Stomach (tissue), 8 donors: ENCODE measurements at regions not wholly inside any gene's neighbourhood (a gene's known extent, or its start where the extent isn't known, plus 50 kb on each side); places are given as distances from the start of the nearest gene placed in this dataset.

Experiments used
- DNase-seq, 2 donors: peaks; one replicate each; pipeline versions ENCODE4 v3.0.0 to v3.0.0-alpha.2; 2013 to 2019
- H3K27ac ChIP-seq, 5 donors: fragments of 200-600 bp in 4 of 5; sonication (generic) in 4 of 5; one replicate each; pipeline ENCODE4 v1.5.1; 2013 to 2019; ENCODE audit warnings: mild to moderate bottlenecking in 1 of 5, moderate library complexity in 1 of 5
- H3K27me3 ChIP-seq, 3 donors: fragments of 200-600 bp; sonication (generic); one replicate each; pipeline ENCODE4 v1.5.1; 2017 to 2019; ENCODE audit warnings: mixed run types in 1 of 3
- H3K36me3 ChIP-seq, 4 donors: fragments of 200-600 bp; sonication (generic); 1 replicate in 3 of 4; 2 replicates in 1 of 4; pipeline ENCODE4 v1.5.1; 2016 to 2019
- H3K4me1 ChIP-seq, 4 donors: fragments of 200-600 bp; sonication (generic); one replicate each; pipeline ENCODE4 v1.5.1; 2016 to 2019
- H3K4me3 ChIP-seq, 4 donors: fragments of 200-600 bp; sonication (generic) in 3 of 4; one replicate each; pipeline ENCODE4 v1.5.1; 2016 to 2019; ENCODE audit warnings: mild to moderate bottlenecking in 1 of 4
- H3K9me3 ChIP-seq, 4 donors: fragments of 200-600 bp; sonication (generic); one replicate each; pipeline ENCODE4 v1.5.1; 2016 to 2019
- CTCF ChIP-seq, 7 experiments: fragments of 450-650 bp in 4 of 7; fragments of 200-600 bp in 3 of 7; sonication (generic) in 3 of 7; IDR thresholded peaks; one replicate each; pipeline ENCODE4 v1.5.1; 2016 to 2019; ENCODE audit warnings: antibody characterized with exemption in 7 of 7, control low read depth in 2 of 7, mild to moderate bottlenecking in 1 of 7
- EP300 ChIP-seq: sonication (generic); formaldehyde crosslinking; IDR thresholded peaks from one replicate; pipeline ENCODE4 v1.6.1; 2017; ENCODE audit warnings: antibody characterized with exemption
- POLR2A ChIP-seq, 4 donors: fragments of 450-650 bp; IDR thresholded peaks; one replicate each; pipeline ENCODE4 v1.6.1; 2016; ENCODE audit warnings: antibody characterized with exemption in 4 of 4, control low read depth in 2 of 4, mild to moderate bottlenecking in 1 of 4, moderate library complexity in 1 of 4
- POLR2AphosphoS5 ChIP-seq, 3 donors: sonication (generic); formaldehyde crosslinking; IDR thresholded peaks; one replicate each; pipeline ENCODE4 v1.6.1; 2016; ENCODE audit warnings: antibody characterized with exemption in 3 of 3
- WGBS, 5 donors: extraction: QIAGEN DNeasy Blood & Tissue Kit in 3 of 5; methylation state at CpG; one replicate each; pipeline versions ENCODE4 v1.1.5 to v1.1.7; 2013 to 2018; 5-methylcytosine and 5-hydroxymethylcytosine counted together
- intact Hi-C: fragments of 100-400 bp; cut with DNase I; formaldehyde crosslinking; loops from one replicate; pipeline ENCODE4 v1.15.1; 2023; ENCODE audit warnings: low total_unique reads
- donor health status: healthy with polysubstance abuse.
- donor health status: Bipolar disorder and iron deficiency.
- donor health status: healthy.

- no peak overlapping the region for H3K27ac ChIP-seq
- WGBS, 5 donors, result 64 to 81% (median 77%) methylated on average over 4 of the region's 4 CpGs; no CpG with 5 or more reads in 1 of the 5 donors
- intact Hi-C loops, result no loop called here
- peaks cover 0 to 8% (median 4%) of the 10 kb centered on the region in 4 donors for H3K9me3 ChIP-seq
- TF ChIP-seq CTCF (IDR thresholded peaks at IDR 0.05) (no peak), POLR2A (IDR thresholded peaks at IDR 0.05) (no peak), POLR2AphosphoS5 (IDR thresholded peaks at IDR 0.05) (no peak), EP300 (no peak)
- DNase-seq, result peak in 1 of 2 donors; percentile 1
- no peaks in the 10 kb centered on the region for H3K4me1 ChIP-seq
- no peaks in the 10 kb centered on the region for H3K36me3 ChIP-seq
- H3K4me3 ChIP-seq, result no peak overlapping the region
- H3K27me3 ChIP-seq, result no peaks in the 10 kb centered on the region
Measured at GRCh38 chrX:4451591-4451990, 738.1 kb upstream of the PRKX start.

GRCh38 chrX:4450177-4450576, 736.7 kb upstream of the PRKX start:
- Histone ChIP-seq H3K27me3 (no peaks in the 10 kb centered on the region), H3K27ac (no peak overlapping the region), H3K36me3 (no peaks in the 10 kb centered on the region), H3K4me1 (no peaks in the 10 kb centered on the region), H3K9me3 (peaks cover 0 to 8% (median under 1%) of the 10 kb centered on the region in 4 donors), H3K4me3 (no peak overlapping the region)
- TF ChIP-seq POLR2A (IDR thresholded peaks at IDR 0.05), result no peak
- no peak for TF ChIP-seq EP300
- no peak for TF ChIP-seq POLR2AphosphoS5 (IDR thresholded peaks at IDR 0.05)
- no peak for TF ChIP-seq CTCF (IDR thresholded peaks at IDR 0.05)
- no peak for DNase-seq
- WGBS, 5 donors, result 85 to 100% (median 98%) methylated on average over 2 of the region's 2 CpGs
- intact Hi-C loops, result no loop called here

GRCh38 chrX:4435905-4436304, 722.5 kb upstream of the PRKX start:
- intact Hi-C loops, result no loop called here
- Histone ChIP-seq H3K27me3 (no peaks in the 10 kb centered on the region), H3K36me3 (no peaks in the 10 kb centered on the region), H3K27ac (no peak overlapping the region), H3K4me1 (no peaks in the 10 kb centered on the region), H3K9me3 (no peaks in the 10 kb centered on the region), H3K4me3 (no peak overlapping the region)
- no peak for DNase-seq
- WGBS, 5 donors, result 34 to 47% (median 40%) methylated on average over 4 of the region's 4 CpGs
- TF ChIP-seq POLR2AphosphoS5 (IDR thresholded peaks at IDR 0.05), result no peak
- TF ChIP-seq CTCF (IDR thresholded peaks at IDR 0.05), result no peak
- TF ChIP-seq POLR2A (IDR thresholded peaks at IDR 0.05), result no peak
- no peak for TF ChIP-seq EP300

- H3K27ac ChIP-seq, result no peak overlapping the region
- no peaks in the 10 kb centered on the region for H3K4me1 ChIP-seq
- H3K27me3 ChIP-seq, result no peaks in the 10 kb centered on the region
- H3K4me3 ChIP-seq, result no peak overlapping the region
- H3K36me3 ChIP-seq, result no peaks in the 10 kb centered on the region
- intact Hi-C loops, result no loop called here
- 55 to 66% (median 61%) methylated on average over 2 of the region's 2 CpGs for WGBS, 5 donors
- peaks cover 0 to 4% (median 0%) of the 10 kb centered on the region in 4 donors for H3K9me3 ChIP-seq
- no peak for DNase-seq
- TF ChIP-seq CTCF (IDR thresholded peaks at IDR 0.05) (no peak), POLR2A (IDR thresholded peaks at IDR 0.05) (no peak), POLR2AphosphoS5 (IDR thresholded peaks at IDR 0.05) (no peak), EP300 (no peak)
Measured at GRCh38 chrX:4397471-4397870, 684.0 kb upstream of the PRKX start.
